ENCODE measurements at regions not wholly inside any gene's neighbourhood (a gene's known extent, or its start where the extent isn't known, plus 50 kb on each side); places are given as distances from the start of the nearest gene placed in this dataset.
"Not testable (repeated sequence)": the region's sequence is repeated elsewhere in the genome, so short reads cannot be mapped to it uniquely, and the experiment has no call there.

GRCh38 chrX:1102786-1103185, 109.7 kb downstream of the CRLF2 start:
- no peak for ATAC-seq

GRCh38 chrX:1102221-1102620, 110.2 kb downstream of the CRLF2 start:
- not testable (repeated sequence) for ATAC-seq

GRCh38 chrX:1099146-1099770, 113.2 kb downstream of the CRLF2 start:
- ATAC-seq, result no peak

- no peak for ATAC-seq
Observed at GRCh38 chrX:1097328-1097727, 115.1 kb downstream of the CRLF2 start.

- ATAC-seq, result no peak
Observed at GRCh38 chrX:1094566-1095333, 117.7 kb downstream of the CRLF2 start.

GRCh38 chrX:1093586-1094421, 118.6 kb downstream of the CRLF2 start:
- ATAC-seq, result no peak

GRCh38 chrX:1093121-1093520, 119.3 kb downstream of the CRLF2 start:
- no peak for ATAC-seq

- no peak for ATAC-seq
Observed at GRCh38 chrX:1086444-1087409, 125.7 kb downstream of the CRLF2 start.

GRCh38 chrX:1085871-1086270, 126.6 kb downstream of the CRLF2 start:
- not testable (repeated sequence) for ATAC-seq

GRCh38 chrX:1084689-1085088, 127.8 kb downstream of the CRLF2 start:
- ATAC-seq, result no peak

GRCh38 chrX:1076871-1077651, 135.4 kb downstream of the CRLF2 start:
- no peak for ATAC-seq

- no peak for ATAC-seq
Observed at GRCh38 chrX:1075741-1076140, 136.7 kb downstream of the CRLF2 start.

- no peak for ATAC-seq
Observed at GRCh38 chrX:1075156-1075555, 137.3 kb downstream of the CRLF2 start.

GRCh38 chrX:1074755-1075154, 137.7 kb downstream of the CRLF2 start:
- ATAC-seq, result no peak

GRCh38 chrX:1074172-1074571, 138.3 kb downstream of the CRLF2 start:
- ATAC-seq, result no peak

GRCh38 chrX:1072637-1073377, 139.6 kb downstream of the CRLF2 start:
- ATAC-seq, result no peak

- ATAC-seq, result no peak
Observed at GRCh38 chrX:1071351-1071750, 141.1 kb downstream of the CRLF2 start.

- ATAC-seq, result no peak
Observed at GRCh38 chrX:1062351-1062750, 150.1 kb downstream of the CRLF2 start.

- ATAC-seq, result no peak
Observed at GRCh38 chrX:1060562-1060960, 151.9 kb downstream of the CRLF2 start.

All from esophagus mucosa (tissue), 1 donor.